ENCODE measurements at regions not wholly inside any gene's neighbourhood (a gene's known extent, or its start where the extent isn't known, plus 50 kb on each side); places are given as distances from the start of the nearest gene placed in this dataset.

DNA sequence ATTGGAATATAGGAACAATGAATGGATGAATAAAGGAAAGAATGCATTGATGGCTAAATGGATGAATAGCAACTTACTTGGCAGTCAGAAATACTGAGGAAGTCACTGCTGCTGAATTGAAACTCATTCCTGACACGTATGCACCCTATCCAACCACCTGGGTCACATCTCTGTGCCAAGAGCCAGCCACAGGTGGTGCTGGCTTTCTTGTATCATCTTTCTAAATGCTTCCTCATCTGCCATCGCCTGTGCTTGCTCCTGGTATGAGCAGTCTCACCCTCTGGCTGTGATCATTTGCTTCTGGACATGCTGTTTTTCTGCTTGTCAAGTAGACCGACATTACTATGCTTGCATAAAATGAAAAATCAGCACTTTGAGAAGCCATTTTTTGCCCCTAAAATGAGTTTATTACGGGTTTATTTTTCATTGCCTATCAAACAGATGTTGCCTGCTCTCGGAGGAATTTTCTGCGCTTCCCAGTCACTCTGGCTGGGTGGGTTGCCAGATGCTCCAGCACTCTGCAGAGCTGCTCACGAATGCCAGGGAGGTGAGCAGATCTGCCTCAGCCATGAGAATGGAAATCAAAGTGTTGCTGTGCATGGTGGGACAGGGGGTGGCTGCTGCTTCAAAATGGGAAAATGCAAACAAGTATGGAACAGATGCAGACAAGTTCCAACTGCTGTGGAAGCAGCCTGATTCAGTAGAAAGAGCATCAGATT lies 1349.6 kb upstream of the CDH8 start:
- H3K9me3 ChIP-seq (ENCODE audit: control insufficient read depth, insufficient read depth, low read length), result no peaks in the 10 kb centered on the region
- TF ChIP-seq, protein P1, sequence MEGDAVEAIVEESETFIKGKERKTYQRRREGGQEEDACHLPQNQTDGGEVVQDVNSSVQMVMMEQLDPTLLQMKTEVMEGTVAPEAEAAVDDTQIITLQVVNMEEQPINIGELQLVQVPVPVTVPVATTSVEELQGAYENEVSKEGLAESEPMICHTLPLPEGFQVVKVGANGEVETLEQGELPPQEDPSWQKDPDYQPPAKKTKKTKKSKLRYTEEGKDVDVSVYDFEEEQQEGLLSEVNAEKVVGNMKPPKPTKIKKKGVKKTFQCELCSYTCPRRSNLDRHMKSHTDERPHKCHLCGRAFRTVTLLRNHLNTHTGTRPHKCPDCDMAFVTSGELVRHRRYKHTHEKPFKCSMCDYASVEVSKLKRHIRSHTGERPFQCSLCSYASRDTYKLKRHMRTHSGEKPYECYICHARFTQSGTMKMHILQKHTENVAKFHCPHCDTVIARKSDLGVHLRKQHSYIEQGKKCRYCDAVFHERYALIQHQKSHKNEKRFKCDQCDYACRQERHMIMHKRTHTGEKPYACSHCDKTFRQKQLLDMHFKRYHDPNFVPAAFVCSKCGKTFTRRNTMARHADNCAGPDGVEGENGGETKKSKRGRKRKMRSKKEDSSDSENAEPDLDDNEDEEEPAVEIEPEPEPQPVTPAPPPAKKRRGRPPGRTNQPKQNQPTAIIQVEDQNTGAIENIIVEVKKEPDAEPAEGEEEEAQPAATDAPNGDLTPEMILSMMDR (IDR thresholded peaks at IDR 0.05), result no peak
- Mint-ChIP-seq H3K27ac (no peak overlapping the region), H3K27me3 (ENCODE audit: low read depth in 2 of 2) (no peaks in the 10 kb centered on the region), H3K36me3 (no peaks in the 10 kb centered on the region), H3K9me3 (peaks cover 3 to 7% of the 10 kb centered on the region in 2 donors), H3K4me3 (no peak overlapping the region), H3K4me1 (no peaks in the 10 kb centered on the region)
- H3K36me3 ChIP-seq (ENCODE audit: control insufficient read depth, insufficient read depth, low read length), result no peaks in the 10 kb centered on the region
- no peak for ATAC-seq
- no peaks in the 10 kb centered on the region for H3K27me3 ChIP-seq (ENCODE audit: control insufficient read depth, insufficient read depth, low read length)
- WGBS (ENCODE audit: insufficient coverage), result 74% methylated on average over 7 of the region's 7 CpGs
- no peak for DNase-seq
- intact Hi-C loops (cut with micrococcal nuclease), result no loop called here
- H3K4me3 ChIP-seq (ENCODE audit: low read length), result no peak overlapping the region
- H3K4me1 ChIP-seq (ENCODE audit: control insufficient read depth, insufficient read depth, low read length), result no peaks in the 10 kb centered on the region
- no peak overlapping the region for H3K27ac ChIP-seq (ENCODE audit: low read length)

- Histone ChIP-seq H3K4me3 (ENCODE audit: low read length) (no peak overlapping the region), H3K9me3 (ENCODE audit: control insufficient read depth, insufficient read depth, low read length) (no peaks in the 10 kb centered on the region), H3K4me1 (ENCODE audit: control insufficient read depth, insufficient read depth, low read length) (no peaks in the 10 kb centered on the region), H3K36me3 (ENCODE audit: control insufficient read depth, insufficient read depth, low read length) (no peaks in the 10 kb centered on the region), H3K27ac (ENCODE audit: low read length) (no peak overlapping the region), H3K27me3 (ENCODE audit: control insufficient read depth, insufficient read depth, low read length) (no peaks in the 10 kb centered on the region)
- H3K9me3 Mint-ChIP-seq, result peaks cover 8 to 9% of the 10 kb centered on the region in 2 donors
- H3K27me3 Mint-ChIP-seq (ENCODE audit: low read depth in 2 of 2), result no peaks in the 10 kb centered on the region
- H3K4me3 Mint-ChIP-seq, result no peak overlapping the region
- TF ChIP-seq, protein P1 (IDR thresholded peaks at IDR 0.05), result no peak
- ATAC-seq (no peak), DNase-seq (no peak)
- H3K4me1 Mint-ChIP-seq, result no peaks in the 10 kb centered on the region
- no peaks in the 10 kb centered on the region for H3K36me3 Mint-ChIP-seq
- WGBS (ENCODE audit: insufficient coverage), result 55% methylated on average over 1 of the region's 1 CpG
- intact Hi-C loops (cut with micrococcal nuclease), result no loop called here
- H3K27ac Mint-ChIP-seq, result no peak overlapping the region
Measured at GRCh38 chr16:63373744-63374143, 1337.5 kb upstream of the CDH8 start.

- H3K9me3 ChIP-seq (ENCODE audit: control insufficient read depth, insufficient read depth, low read length), result no peaks in the 10 kb centered on the region
- ATAC-seq, result no peak
- H3K36me3 Mint-ChIP-seq, result no peaks in the 10 kb centered on the region
- TF ChIP-seq, protein P1 (IDR thresholded peaks at IDR 0.05), result no peak
- H3K4me3 ChIP-seq (ENCODE audit: low read length), result no peak overlapping the region
- DNase-seq, result no peak
- H3K4me3 Mint-ChIP-seq, result no peak overlapping the region
- H3K27me3 ChIP-seq (ENCODE audit: control insufficient read depth, insufficient read depth, low read length), result no peaks in the 10 kb centered on the region
- peaks cover 8 to 9% of the 10 kb centered on the region in 2 donors for H3K9me3 Mint-ChIP-seq
- H3K27me3 Mint-ChIP-seq (ENCODE audit: low read depth in 2 of 2), result no peaks in the 10 kb centered on the region
- H3K4me1 Mint-ChIP-seq, result no peaks in the 10 kb centered on the region
- intact Hi-C loops (cut with micrococcal nuclease), result no loop called here
- H3K36me3 ChIP-seq (ENCODE audit: control insufficient read depth, insufficient read depth, low read length), result no peaks in the 10 kb centered on the region
- H3K27ac Mint-ChIP-seq, result no peak overlapping the region
- no peak overlapping the region for H3K27ac ChIP-seq (ENCODE audit: low read length)
- no peaks in the 10 kb centered on the region for H3K4me1 ChIP-seq (ENCODE audit: control insufficient read depth, insufficient read depth, low read length)
Measured at GRCh38 chr16:63372815-63373214, 1336.6 kb upstream of the CDH8 start.

GRCh38 chr16:63372283-63372682 lies 1336.0 kb upstream of the CDH8 start:
- 27% methylated on average over 3 of the region's 3 CpGs for WGBS (ENCODE audit: insufficient coverage)
- peaks cover 8 to 9% of the 10 kb centered on the region in 2 donors for H3K9me3 Mint-ChIP-seq

More at GRCh38 chr16:63372283-63372682, 1336.0 kb upstream of the CDH8 start:
- H3K4me1 Mint-ChIP-seq, result no peaks in the 10 kb centered on the region
- H3K27me3 Mint-ChIP-seq (ENCODE audit: low read depth in 2 of 2), result no peaks in the 10 kb centered on the region
- Histone ChIP-seq H3K4me1 (ENCODE audit: control insufficient read depth, insufficient read depth, low read length) (no peaks in the 10 kb centered on the region), H3K27ac (ENCODE audit: low read length) (no peak overlapping the region), H3K27me3 (ENCODE audit: control insufficient read depth, insufficient read depth, low read length) (no peaks in the 10 kb centered on the region), H3K9me3 (ENCODE audit: control insufficient read depth, insufficient read depth, low read length) (no peaks in the 10 kb centered on the region), H3K36me3 (ENCODE audit: control insufficient read depth, insufficient read depth, low read length) (no peaks in the 10 kb centered on the region), H3K4me3 (ENCODE audit: low read length) (no peak overlapping the region)
- no peak overlapping the region for H3K27ac Mint-ChIP-seq
- no peaks in the 10 kb centered on the region for H3K36me3 Mint-ChIP-seq
- intact Hi-C loops (cut with micrococcal nuclease), result no loop called here
- TF ChIP-seq, protein P1 (IDR thresholded peaks at IDR 0.05), result no peak
- no peak overlapping the region for H3K4me3 Mint-ChIP-seq
- DNase-seq, result no peak
- ATAC-seq, result no peak

Data from natural killer cell (primary cell).